B cell (primary cell): ENCODE measurements at regions not wholly inside any gene's neighbourhood (a gene's known extent, or its start where the extent isn't known, plus 50 kb on each side); places are given as distances from the start of the nearest gene placed in this dataset.

Source experiments
- EZH2 ChIP-seq: IDR thresholded peaks from 2 replicates; pipeline ENCODE4 v1.6.1; 2012; ENCODE audit warnings: borderline replicate concordance, low read depth, mild to moderate bottlenecking, moderate library complexity, low read length; ENCODE audit not compliant: insufficient read depth, poor library complexity, severe bottlenecking
- TF ChIP-seq, protein P1 (sequence below): fragments of 200-600 bp; IDR thresholded peaks from one replicate; pipeline ENCODE4 v1.8.0; 2022; ENCODE audit warnings: antibody characterized with exemption, mild to moderate bottlenecking

DNA sequence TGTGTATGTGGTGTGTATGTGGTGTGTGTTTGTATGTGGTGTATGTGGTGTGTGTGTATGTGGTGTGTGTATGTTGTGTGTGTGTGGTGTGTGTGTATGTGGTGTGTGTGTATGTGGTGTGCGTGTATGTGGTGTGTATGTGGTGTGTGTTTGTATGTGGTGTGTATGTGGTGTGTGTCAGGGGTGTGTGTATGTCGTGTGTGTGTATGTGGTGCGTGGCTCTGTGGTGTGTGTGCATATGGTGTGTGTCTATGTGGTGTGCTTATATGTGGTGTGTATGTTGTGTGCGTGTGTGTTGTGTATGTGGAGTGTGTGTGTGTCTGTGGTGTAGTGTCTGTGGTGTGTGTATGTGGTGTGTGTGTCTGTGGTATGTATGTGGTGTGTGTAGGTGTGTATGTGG is 62.5 kb upstream of the MEDAG start:
- TF ChIP-seq, protein P1, sequence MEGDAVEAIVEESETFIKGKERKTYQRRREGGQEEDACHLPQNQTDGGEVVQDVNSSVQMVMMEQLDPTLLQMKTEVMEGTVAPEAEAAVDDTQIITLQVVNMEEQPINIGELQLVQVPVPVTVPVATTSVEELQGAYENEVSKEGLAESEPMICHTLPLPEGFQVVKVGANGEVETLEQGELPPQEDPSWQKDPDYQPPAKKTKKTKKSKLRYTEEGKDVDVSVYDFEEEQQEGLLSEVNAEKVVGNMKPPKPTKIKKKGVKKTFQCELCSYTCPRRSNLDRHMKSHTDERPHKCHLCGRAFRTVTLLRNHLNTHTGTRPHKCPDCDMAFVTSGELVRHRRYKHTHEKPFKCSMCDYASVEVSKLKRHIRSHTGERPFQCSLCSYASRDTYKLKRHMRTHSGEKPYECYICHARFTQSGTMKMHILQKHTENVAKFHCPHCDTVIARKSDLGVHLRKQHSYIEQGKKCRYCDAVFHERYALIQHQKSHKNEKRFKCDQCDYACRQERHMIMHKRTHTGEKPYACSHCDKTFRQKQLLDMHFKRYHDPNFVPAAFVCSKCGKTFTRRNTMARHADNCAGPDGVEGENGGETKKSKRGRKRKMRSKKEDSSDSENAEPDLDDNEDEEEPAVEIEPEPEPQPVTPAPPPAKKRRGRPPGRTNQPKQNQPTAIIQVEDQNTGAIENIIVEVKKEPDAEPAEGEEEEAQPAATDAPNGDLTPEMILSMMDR = no peak
- no peak for TF ChIP-seq EZH2
